H1 (cell line): ENCODE measurements at regions not wholly inside any gene's neighbourhood (a gene's known extent, or its start where the extent isn't known, plus 50 kb on each side); places are given as distances from the start of the nearest gene placed in this dataset.

Experiments
- CTCF ChIA-PET: fragments of 300-600 bp; sonication (Branson Sonifier 250); formaldehyde crosslinking; loops from one replicate; lab custom pipeline; 2021; ENCODE audit not compliant: partially characterized antibody; lab: Charles Lee
- POLR2A ChIA-PET: fragments of 300-600 bp; sonication (Branson Sonifier 250); formaldehyde crosslinking; loops from one replicate; lab custom pipeline; 2021; ENCODE audit warnings: inconsistent platforms; ENCODE audit not compliant: partially characterized antibody; lab: Charles Lee
- DNase-seq, 2 experiments: peaks; one replicate each; pipeline versions ENCODE4 v3.0.0 to v3.0.0-alpha.2; 2010 to 2022; ENCODE audit warnings: low spot score in 2 of 2, low read depth in 1 of 2, mixed read lengths in 1 of 2
- FAIRE-seq: peaks from 2 replicates; lab custom pipeline; 2011; peaks lifted over from hg19 to GRCh38; lab: Jason Lieb, UNC
- H2AFZ ChIP-seq: 2 replicates; pipeline ENCODE4 v1.8.1; 2012; ENCODE audit warnings: low read length, inconsistent platforms
- H2AK5ac ChIP-seq: 2 replicates; pipeline ENCODE4 v1.6.1; 2013; ENCODE audit warnings: low read depth, low read length
- H2BK120ac ChIP-seq: replicated peaks from 2 replicates; pipeline ENCODE3; 2013; ENCODE audit warnings: low read depth, low read length, inconsistent platforms
- H2BK12ac ChIP-seq: 2 replicates; pipeline ENCODE4 v1.6.1; 2013; ENCODE audit warnings: low read depth, low read length
- H2BK15ac ChIP-seq: 2 replicates; pipeline ENCODE4 v1.6.1; 2013; ENCODE audit warnings: low read length
- H2BK20ac ChIP-seq: 2 replicates; pipeline ENCODE4 v1.6.1; 2013; ENCODE audit warnings: low read length
- H2BK5ac ChIP-seq: 2 replicates; pipeline ENCODE4 v1.6.1; 2013; ENCODE audit warnings: low read depth, low read length
- H3K14ac ChIP-seq: 2 replicates; pipeline ENCODE4 v1.6.1; 2013; ENCODE audit warnings: inconsistent platforms; ENCODE audit not compliant: insufficient read length
- H3K18ac ChIP-seq: 2 replicates; pipeline ENCODE4 v1.6.1; 2013; ENCODE audit warnings: low read length; ENCODE audit errors: extremely low read depth
- H3K23ac ChIP-seq: 2 replicates; pipeline ENCODE4 v1.6.1; 2013; ENCODE audit warnings: inconsistent platforms; ENCODE audit not compliant: insufficient read length
- H3K23me2 ChIP-seq: 2 replicates; pipeline ENCODE4 v1.6.1; 2013; ENCODE audit warnings: low read depth, low read length
- H3K27ac ChIP-seq: 2 replicates; pipeline ENCODE4 v1.6.1; 2011; ENCODE audit warnings: low read depth, low read length, inconsistent platforms
- H3K27me3 ChIP-seq, 4 experiments: replicated peaks in 1 of 4; 1 replicate in 1 of 4; 2 replicates in 3 of 4; pipeline versions ENCODE4 v1.6.1 to v1.8.1; 2011 to 2013; ENCODE audit warnings: low read length in 3 of 4, mild to moderate bottlenecking in 3 of 4, inconsistent platforms in 2 of 4, mixed read lengths in 2 of 4, moderate library complexity in 1 of 4; ENCODE audit not compliant: control insufficient read depth in 3 of 4, insufficient read depth in 3 of 4; ENCODE audit errors: extremely low read depth in 1 of 4
- H3K36me3 ChIP-seq, 4 experiments: 2 replicates each; pipeline versions ENCODE4 v1.6.1 to v1.8.1; 2011 to 2013; ENCODE audit warnings: mild to moderate bottlenecking in 4 of 4, low read length in 3 of 4, moderate library complexity in 2 of 4, control low read depth in 1 of 4, inconsistent platforms in 1 of 4; ENCODE audit not compliant: insufficient read depth in 4 of 4, control insufficient read depth in 2 of 4
- H3K4ac ChIP-seq: replicated peaks from 2 replicates; pipeline ENCODE3; 2013; ENCODE audit warnings: low read length, low read depth, mixed read lengths, inconsistent platforms; ENCODE audit not compliant: insufficient read length
- H3K4me1 ChIP-seq, 4 experiments: replicated peaks in 1 of 4; 1 replicate in 1 of 4; 2 replicates in 3 of 4; pipeline versions ENCODE4 v1.6.1 to v1.8.1; 2011 to 2013; ENCODE audit warnings: low read length in 3 of 4, inconsistent platforms in 2 of 4, mixed read lengths in 1 of 4; ENCODE audit not compliant: insufficient read depth in 4 of 4, control insufficient read depth in 3 of 4
- H3K4me2 ChIP-seq, 2 experiments: 2 replicates each; pipeline versions ENCODE4 v1.6.1 to v1.8.1; 2011 to 2013; ENCODE audit warnings: low read depth in 2 of 2, low read length in 2 of 2, control low read depth in 1 of 2, inconsistent platforms in 1 of 2, mild to moderate bottlenecking in 1 of 2; ENCODE audit not compliant: insufficient read depth in 1 of 2
- H3K4me3 ChIP-seq, 4 experiments: fragments of 200-600, 300-600 bp in 1 of 4; sonication (generic), shearing (Covaris generic), sonication (Bioruptor Twin) in 1 of 4; 2 replicates each; pipeline versions ENCODE4 v1.5.1 to v1.8.1; 2011 to 2016; ENCODE audit warnings: low read length in 4 of 4, low read depth in 3 of 4, control low read depth in 2 of 4, inconsistent platforms in 2 of 4, mild to moderate bottlenecking in 2 of 4, mixed read lengths in 1 of 4, moderate library complexity in 1 of 4; ENCODE audit not compliant: insufficient read depth in 2 of 4; ENCODE audit errors: extremely low read depth in 1 of 4
- H3K56ac ChIP-seq: replicated peaks from 2 replicates; pipeline ENCODE3; 2013; ENCODE audit warnings: low read depth, mild to moderate bottlenecking, mixed read lengths, low read length, inconsistent platforms; ENCODE audit not compliant: insufficient read length
- H3K79me1 ChIP-seq: 2 replicates; pipeline ENCODE4 v1.6.1; 2013; ENCODE audit warnings: low read depth, low read length, control low read depth
- H3K79me2 ChIP-seq, 2 experiments: 2 replicates each; pipeline versions ENCODE4 v1.6.1 to v1.8.1; 2012 to 2013; ENCODE audit warnings: low read length in 2 of 2, mild to moderate bottlenecking in 2 of 2, inconsistent platforms in 1 of 2; ENCODE audit not compliant: insufficient read depth in 2 of 2, control insufficient read depth in 1 of 2
- H3K9ac ChIP-seq, 4 experiments: replicated peaks in 1 of 4; 1 replicate in 1 of 4; 2 replicates in 3 of 4; pipeline versions ENCODE4 v1.6.1 to v1.8.1; 2011 to 2013; ENCODE audit warnings: low read depth in 3 of 4, low read length in 3 of 4, control low read depth in 2 of 4, mild to moderate bottlenecking in 2 of 4, moderate library complexity in 2 of 4, inconsistent platforms in 1 of 4; ENCODE audit errors: extremely low read depth in 1 of 4
- H3K9me3 ChIP-seq, 2 experiments: 2 replicates each; pipeline versions ENCODE4 v1.6.1 to v1.8.1; 2012 to 2013; ENCODE audit warnings: mild to moderate bottlenecking in 2 of 2, moderate library complexity in 2 of 2, control low read depth in 1 of 2, inconsistent platforms in 1 of 2, low read depth in 1 of 2, low read length in 1 of 2, mixed read lengths in 1 of 2; ENCODE audit not compliant: insufficient read depth in 2 of 2
- H4K20me1 ChIP-seq, 2 experiments: replicated peaks in 1 of 2; 2 replicates each; pipeline versions ENCODE3 to v1.8.1; 2011 to 2013; ENCODE audit warnings: inconsistent platforms in 2 of 2, low read length in 2 of 2, mild to moderate bottlenecking in 1 of 2; ENCODE audit not compliant: insufficient read depth in 2 of 2, control insufficient read depth in 1 of 2
- H4K5ac ChIP-seq: 2 replicates; pipeline ENCODE4 v1.6.1; 2013; ENCODE audit warnings: low read length, low read depth, mixed read lengths, inconsistent platforms; ENCODE audit not compliant: insufficient read length
- H4K8ac ChIP-seq: 2 replicates; pipeline ENCODE4 v1.8.0; 2013; ENCODE audit warnings: mild to moderate bottlenecking, moderate library complexity, low read length, inconsistent platforms; ENCODE audit not compliant: insufficient read depth; ENCODE audit errors: extremely low read depth
- H4K91ac ChIP-seq: replicated peaks from 2 replicates; pipeline ENCODE3; 2013; ENCODE audit warnings: low read length, mixed read lengths, inconsistent platforms; ENCODE audit not compliant: insufficient read length
- ASH2L ChIP-seq: fragments of 200-600, 300-600 bp; sonication (generic); IDR thresholded peaks from one replicate; pipeline ENCODE4 v1.7.1; 2017; ENCODE audit warnings: low read length
- BACH1 ChIP-seq: IDR thresholded peaks from 2 replicates; pipeline ENCODE4 v1.6.1; 2012; ENCODE audit warnings: low read length, improper control_type of control experiment
- BCL11A ChIP-seq, 2 experiments: IDR thresholded peaks; one replicate each; pipeline ENCODE4 v1.6.1; 2011; ENCODE audit warnings: low read depth in 2 of 2, low read length in 2 of 2, mild to moderate bottlenecking in 2 of 2
- BRCA1 ChIP-seq: IDR thresholded peaks from 2 replicates; pipeline ENCODE4 v1.6.1; 2012; ENCODE audit warnings: low read depth, low read length, improper control_type of control experiment
- CTBP2 ChIP-seq: IDR thresholded peaks from 2 replicates; pipeline ENCODE4 v1.7.0; 2011; ENCODE audit warnings: borderline replicate concordance, mild to moderate bottlenecking, moderate library complexity, mixed read lengths, low read length; ENCODE audit not compliant: insufficient read depth, insufficient read length
- E2F6 ChIP-seq: IDR thresholded peaks from 2 replicates; pipeline ENCODE4 v1.6.1; 2012; ENCODE audit warnings: inconsistent platforms
- FOSL1 ChIP-seq: IDR thresholded peaks from 2 replicates; pipeline ENCODE4 v1.6.1; 2011; ENCODE audit warnings: mild to moderate bottlenecking, low read depth, low read length, moderate library complexity; ENCODE audit not compliant: insufficient read depth
- JUND ChIP-seq: IDR thresholded peaks from 2 replicates; pipeline ENCODE4 v1.6.1; 2011; ENCODE audit warnings: mild to moderate bottlenecking, improper control_type of control experiment, low read length
- NRF1 ChIP-seq: IDR thresholded peaks from 2 replicates; pipeline ENCODE4 v1.6.1; 2011; ENCODE audit warnings: mild to moderate bottlenecking, low read depth, low read length, improper control_type of control experiment
- POU5F1 ChIP-seq: IDR thresholded peaks from 2 replicates; pipeline ENCODE4 v1.6.1; 2011; ENCODE audit warnings: low read depth, mild to moderate bottlenecking, low read length, moderate library complexity
- RFX5 ChIP-seq: IDR thresholded peaks from 2 replicates; pipeline ENCODE4 v1.6.1; 2011; ENCODE audit warnings: low read depth, low read length, improper control_type of control experiment, borderline replicate concordance
- RXRA ChIP-seq: IDR thresholded peaks from 2 replicates; pipeline ENCODE4 v1.6.1; 2011; ENCODE audit warnings: low read depth, mild to moderate bottlenecking, low read length, moderate library complexity; ENCODE audit not compliant: insufficient read depth
- SIX5 ChIP-seq: IDR thresholded peaks from 2 replicates; pipeline ENCODE4 v1.6.1; 2011; ENCODE audit warnings: mild to moderate bottlenecking, low read depth, low read length
- WGBS, 2 experiments: shearing (Covaris generic) in 1 of 2; methylation state at CpG; one replicate each; pipeline versions ENCODE4 v1.1.6 to v1.1.7; 2013 to 2015; ENCODE audit warnings: low lambda C conversion rate in 2 of 2, mixed read lengths in 2 of 2, inconsistent platforms in 1 of 2, low coverage in 1 of 2, missing lambda C conversion rate in 1 of 2; ENCODE audit not compliant: insufficient replicate concordance in 2 of 2, insufficient coverage in 1 of 2, insufficient read length in 1 of 2; ENCODE audit errors: extremely low coverage in 1 of 2, missing lambda C conversion rate in 1 of 2; 5-methylcytosine and 5-hydroxymethylcytosine counted together

- Histone ChIP-seq H4K8ac (no peak overlapping the region), H2AFZ (no peak overlapping the region), H2BK120ac (no peak overlapping the region), H3K27me3 (no peaks in the 10 kb centered on the region; a peak in 1 of 7 replicates), H3K79me2 (no peaks in the 10 kb centered on the region), H3K18ac (no peak overlapping the region), H3K4me2 (no peak overlapping the region), H3K79me1 (no peaks in the 10 kb centered on the region)
- ChIA-PET CTCF (interaction anchor here (0.6 to 4.3 kb wide), 20 partner anchors 8 to 430 kb away, joined by 3 to 67 read pairs (median 4); no protein-coding TSS in a partner anchor), POLR2A (no interaction called here)
- FAIRE-seq (no peak), DNase-seq (no peak)
- TF ChIP-seq NRF1: no peak
- TF ChIP-seq BRCA1: no peak
- TF ChIP-seq E2F6: no peak
- TF ChIP-seq CTBP2: no peak
- TF ChIP-seq RFX5: no peak
- no peak for TF ChIP-seq BACH1
- TF ChIP-seq JUND: no peak
- TF ChIP-seq BCL11A (IDR thresholded peaks at IDR 0.05; ENCODE audit: low read depth in 2 of 2, low read length in 2 of 2): no peak
- TF ChIP-seq RXRA: no peak
- no peak for TF ChIP-seq SIX5
- no peak for TF ChIP-seq ASH2L
- no peak for TF ChIP-seq POU5F1
- TF ChIP-seq FOSL1: no peak
- TF ChIP-seq, all 59 proteins: peak for 0
- no peaks in the 10 kb centered on the region for H3K36me3 ChIP-seq
- WGBS, 2 experiments: 94% methylated on average over 7 of the region's 7 CpGs; no CpG with 5 or more reads in 1 of the 2 experiments
- no peak overlapping the region for H3K4ac ChIP-seq
- no peak overlapping the region for H3K23ac ChIP-seq
- no peak overlapping the region for H2BK20ac ChIP-seq
- H3K9ac ChIP-seq: no peak overlapping the region
- H4K20me1 ChIP-seq: no peaks in the 10 kb centered on the region
- no peaks in the 10 kb centered on the region for H3K9me3 ChIP-seq
- H2BK12ac ChIP-seq: no peak overlapping the region
- H3K4me3 ChIP-seq: no peak overlapping the region
- H2AK5ac ChIP-seq: 0 out of 2 replicates have a peak overlapping the region, but pooled peaks have one; percentile 28
- no peak overlapping the region for H2BK5ac ChIP-seq
- no peaks in the 10 kb centered on the region for H3K23me2 ChIP-seq
- H3K14ac ChIP-seq: no peak overlapping the region
- 0 out of 7 replicates have a peak, but pooled peaks cover 0 to 4% (median 0%) of the 10 kb centered on the region in 4 experiments for H3K4me1 ChIP-seq
- no peak overlapping the region for H4K5ac ChIP-seq
- H4K91ac ChIP-seq: no peak overlapping the region
- H3K27ac ChIP-seq: no peak overlapping the region
- H2BK15ac ChIP-seq: no peak overlapping the region
- no peak overlapping the region for H3K56ac ChIP-seq
These were observed 58.4 kb upstream of the NEIL3 start for GRCh38 chr4:177251237-177251636.
